LNCAP (cell line): ENCODE measurements at regions not wholly inside any gene's neighbourhood (a gene's known extent, or its start where the extent isn't known, plus 50 kb on each side); places are given as distances from the start of the nearest gene placed in this dataset.

Experiments
- CTCF ChIP-seq: fragments of 450-650 bp; IDR thresholded peaks from 2 replicates; pipeline ENCODE4 v1.5.1; 2017; ENCODE audit warnings: mild to moderate bottlenecking

- no peak for TF ChIP-seq CTCF
Observed at GRCh38 chr5:77545285-77545684, 53.2 kb upstream of the WDR41 start.
